ENCODE measurements at regions not wholly inside any gene's neighbourhood (a gene's known extent, or its start where the extent isn't known, plus 50 kb on each side); places are given as distances from the start of the nearest gene placed in this dataset.

DNA sequence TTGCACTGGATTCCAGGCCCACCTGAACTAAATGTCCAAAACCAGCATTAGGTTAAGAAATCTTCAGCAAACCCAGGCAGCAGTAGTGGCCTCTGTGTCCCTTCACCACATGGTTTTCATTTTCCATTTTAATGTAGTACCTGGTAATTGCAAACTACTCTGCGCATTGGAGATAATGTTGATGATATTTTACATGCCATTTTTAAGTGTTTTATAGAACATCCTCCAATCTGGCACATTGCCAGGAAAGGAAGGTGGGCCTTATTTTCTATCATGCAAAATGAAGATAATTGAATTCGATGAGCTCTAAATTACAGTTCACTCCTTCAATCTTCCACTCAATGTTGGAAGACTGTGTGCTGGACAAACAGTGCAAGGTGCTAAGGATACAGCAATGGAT, 89.5 kb downstream of the ZC3H11B start:
- TF ChIP-seq, protein P1, sequence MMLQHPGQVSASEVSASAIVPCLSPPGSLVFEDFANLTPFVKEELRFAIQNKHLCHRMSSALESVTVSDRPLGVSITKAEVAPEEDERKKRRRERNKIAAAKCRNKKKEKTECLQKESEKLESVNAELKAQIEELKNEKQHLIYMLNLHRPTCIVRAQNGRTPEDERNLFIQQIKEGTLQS (IDR thresholded peaks at IDR 0.05): no peak
- TF ChIP-seq, protein P2, sequence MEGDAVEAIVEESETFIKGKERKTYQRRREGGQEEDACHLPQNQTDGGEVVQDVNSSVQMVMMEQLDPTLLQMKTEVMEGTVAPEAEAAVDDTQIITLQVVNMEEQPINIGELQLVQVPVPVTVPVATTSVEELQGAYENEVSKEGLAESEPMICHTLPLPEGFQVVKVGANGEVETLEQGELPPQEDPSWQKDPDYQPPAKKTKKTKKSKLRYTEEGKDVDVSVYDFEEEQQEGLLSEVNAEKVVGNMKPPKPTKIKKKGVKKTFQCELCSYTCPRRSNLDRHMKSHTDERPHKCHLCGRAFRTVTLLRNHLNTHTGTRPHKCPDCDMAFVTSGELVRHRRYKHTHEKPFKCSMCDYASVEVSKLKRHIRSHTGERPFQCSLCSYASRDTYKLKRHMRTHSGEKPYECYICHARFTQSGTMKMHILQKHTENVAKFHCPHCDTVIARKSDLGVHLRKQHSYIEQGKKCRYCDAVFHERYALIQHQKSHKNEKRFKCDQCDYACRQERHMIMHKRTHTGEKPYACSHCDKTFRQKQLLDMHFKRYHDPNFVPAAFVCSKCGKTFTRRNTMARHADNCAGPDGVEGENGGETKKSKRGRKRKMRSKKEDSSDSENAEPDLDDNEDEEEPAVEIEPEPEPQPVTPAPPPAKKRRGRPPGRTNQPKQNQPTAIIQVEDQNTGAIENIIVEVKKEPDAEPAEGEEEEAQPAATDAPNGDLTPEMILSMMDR (IDR thresholded peaks at IDR 0.05 in 2 of 3, conservative IDR thresholded peaks at IDR 0.05 in 1 of 3; ENCODE audit: borderline replicate concordance in 1 of 3, insufficient read depth in 1 of 3, low read depth in 2 of 3, low read length in 2 of 3): no peak
- TF ChIP-seq EGR1 (IDR thresholded peaks at IDR 0.05; ENCODE audit: low read depth) (no peak), POLR2A (IDR thresholded peaks at IDR 0.05; ENCODE audit: borderline replicate concordance, extremely low read depth, insufficient read depth, insufficient read length) (no peak)

All from HCT116 (cell line).